Activated T-helper 9 cell treated with anti-CD3 and anti-CD28 coated beads, Interleukin-2, amount 50 U/mL, for 16 hours (primary cell): ENCODE measurements at regions not wholly inside any gene's neighbourhood (a gene's known extent, or its start where the extent isn't known, plus 50 kb on each side); places are given as distances from the start of the nearest gene placed in this dataset.

Experiments
- DNase-seq: peaks from one replicate; pipeline ENCODE4 v3.0.0-alpha.2; 2020; ENCODE audit warnings: low read depth

GRCh38 chr6:169943241-169944060 lies 192.0 kb downstream of the ERMARD start:
- DNase-seq, result no peak

- DNase-seq, result no peak
Measured at GRCh38 chr6:169942173-169942572, 190.8 kb downstream of the ERMARD start.

- no peak for DNase-seq
Measured at GRCh38 chr6:169940481-169941271, 189.3 kb downstream of the ERMARD start.

GRCh38 chr6:169939554-169940164 lies 188.2 kb downstream of the ERMARD start:
- DNase-seq, result no peak

GRCh38 chr6:169938731-169939130 lies 187.3 kb downstream of the ERMARD start:
- DNase-seq, result no peak

- no peak for DNase-seq
Measured at GRCh38 chr6:169938262-169938701, 186.9 kb downstream of the ERMARD start.

GRCh38 chr6:169937389-169938261 lies 186.2 kb downstream of the ERMARD start:
- DNase-seq, result no peak

- no peak for DNase-seq
Measured at GRCh38 chr6:169936355-169936975, 185.0 kb downstream of the ERMARD start.

GRCh38 chr6:169935861-169936260 lies 184.4 kb downstream of the ERMARD start:
- DNase-seq, result no peak

GRCh38 chr6:169935348-169935718 lies 183.9 kb downstream of the ERMARD start:
- DNase-seq, result no peak

GRCh38 chr6:169934699-169935347 lies 183.4 kb downstream of the ERMARD start:
- DNase-seq, result no peak

GRCh38 chr6:169933839-169934698 lies 182.6 kb downstream of the ERMARD start:
- no peak for DNase-seq

- DNase-seq, result no peak
Measured at GRCh38 chr6:169933251-169933821, 181.9 kb downstream of the ERMARD start.

- DNase-seq, result no peak
Measured at GRCh38 chr6:169932491-169932890, 181.1 kb downstream of the ERMARD start.

GRCh38 chr6:169931261-169931660 lies 179.8 kb downstream of the ERMARD start:
- DNase-seq, result no peak

GRCh38 chr6:169930799-169931198 lies 179.4 kb downstream of the ERMARD start:
- no peak for DNase-seq

- no peak for DNase-seq
Measured at GRCh38 chr6:169927711-169928110, 176.3 kb downstream of the ERMARD start.

GRCh38 chr6:169926617-169927417 lies 175.4 kb downstream of the ERMARD start:
- no peak for DNase-seq
